Ishikawa (cell line): ENCODE measurements at regions not wholly inside any gene's neighbourhood (a gene's known extent, or its start where the extent isn't known, plus 50 kb on each side); places are given as distances from the start of the nearest gene placed in this dataset.

Experiments used
- CEBPB ChIP-seq: IDR thresholded peaks from 2 replicates; pipeline ENCODE4 v1.6.1; 2012
- CREB1 ChIP-seq: IDR thresholded peaks from 2 replicates; pipeline ENCODE4 v1.6.1; 2012; ENCODE audit warnings: low read depth
- EGR1 ChIP-seq: IDR thresholded peaks from 2 replicates; pipeline ENCODE4 v1.6.1; 2012
- EP300 ChIP-seq: IDR thresholded peaks from 2 replicates; pipeline ENCODE4 v1.6.1; 2012; ENCODE audit warnings: borderline replicate concordance
- FOXM1 ChIP-seq: IDR thresholded peaks from 2 replicates; pipeline ENCODE4 v1.6.1; 2012; ENCODE audit warnings: low read depth, borderline replicate concordance
- NFIC ChIP-seq: IDR thresholded peaks from 2 replicates; pipeline ENCODE4 v1.6.1; 2012
- RAD21 ChIP-seq: IDR thresholded peaks from 2 replicates; pipeline ENCODE4 v1.6.1; 2012; ENCODE audit warnings: low read depth
- TAF1 ChIP-seq: IDR thresholded peaks from 2 replicates; pipeline ENCODE4 v1.6.1; 2012; ENCODE audit warnings: low read depth, mild to moderate bottlenecking
- TCF12 ChIP-seq: IDR thresholded peaks from 2 replicates; pipeline ENCODE4 v1.6.1; 2012; ENCODE audit warnings: low read depth
- TEAD4 ChIP-seq: IDR thresholded peaks from 2 replicates; pipeline ENCODE4 v1.6.1; 2012
- YY1 ChIP-seq: IDR thresholded peaks from 2 replicates; pipeline ENCODE4 v1.6.1; 2012; ENCODE audit warnings: low read depth
- ZBTB7A ChIP-seq: IDR thresholded peaks from 2 replicates; pipeline ENCODE4 v1.6.1; 2012; ENCODE audit warnings: low read depth
- TF ChIP-seq, protein P1 (sequence below): IDR thresholded peaks from 2 replicates; pipeline ENCODE4 v1.6.1; 2012
- TF ChIP-seq, protein P2 (sequence below): IDR thresholded peaks from 2 replicates; pipeline ENCODE4 v1.6.1; 2012
- TF ChIP-seq, protein P3 (sequence below): IDR thresholded peaks from 2 replicates; pipeline ENCODE4 v1.6.1; 2012; ENCODE audit warnings: low read depth, mild to moderate bottlenecking

DNA sequence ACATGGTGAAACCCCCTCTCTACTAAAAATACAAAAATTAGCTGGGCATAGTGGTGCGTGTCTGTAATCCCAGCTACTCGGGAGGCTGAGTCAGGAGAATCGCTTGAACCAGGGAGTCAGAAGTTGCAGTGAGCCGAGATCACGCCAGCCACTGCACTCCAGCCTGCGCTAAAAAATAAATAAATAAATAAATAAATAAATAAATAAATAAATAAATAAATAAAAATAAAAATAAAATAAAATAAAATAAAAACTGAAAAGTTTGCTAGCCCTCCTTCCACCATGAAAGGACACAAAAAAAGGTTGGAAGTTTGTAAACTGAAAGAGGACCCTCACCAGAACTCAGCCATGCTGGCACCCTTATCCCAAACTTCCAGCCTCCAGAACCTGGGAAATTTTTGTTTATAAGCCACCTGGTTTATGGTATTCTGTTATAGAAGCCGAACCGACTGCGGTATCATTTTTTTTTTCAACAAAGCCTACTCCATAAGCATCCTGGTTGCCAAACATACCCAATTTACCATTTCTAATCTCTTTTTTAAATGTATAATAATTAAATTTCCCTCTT lies 448.2 kb downstream of the SEMA3D start:
- TF ChIP-seq TEAD4, result no peak
- no peak for TF ChIP-seq EP300
- TF ChIP-seq, protein P1, sequence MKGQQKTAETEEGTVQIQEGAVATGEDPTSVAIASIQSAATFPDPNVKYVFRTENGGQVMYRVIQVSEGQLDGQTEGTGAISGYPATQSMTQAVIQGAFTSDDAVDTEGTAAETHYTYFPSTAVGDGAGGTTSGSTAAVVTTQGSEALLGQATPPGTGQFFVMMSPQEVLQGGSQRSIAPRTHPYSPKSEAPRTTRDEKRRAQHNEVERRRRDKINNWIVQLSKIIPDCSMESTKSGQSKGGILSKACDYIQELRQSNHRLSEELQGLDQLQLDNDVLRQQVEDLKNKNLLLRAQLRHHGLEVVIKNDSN, result no peak
- no peak for TF ChIP-seq YY1
- no peak for TF ChIP-seq ZBTB7A
- no peak for TF ChIP-seq RAD21
- TF ChIP-seq TAF1, result no peak
- TF ChIP-seq, protein P2, sequence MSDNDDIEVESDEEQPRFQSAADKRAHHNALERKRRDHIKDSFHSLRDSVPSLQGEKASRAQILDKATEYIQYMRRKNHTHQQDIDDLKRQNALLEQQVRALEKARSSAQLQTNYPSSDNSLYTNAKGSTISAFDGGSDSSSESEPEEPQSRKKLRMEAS, result no peak
- no peak for TF ChIP-seq CREB1
- TF ChIP-seq CEBPB, result no peak
- no peak for TF ChIP-seq NFIC
- TF ChIP-seq TCF12, result no peak
- TF ChIP-seq EGR1, result no peak
- TF ChIP-seq, protein P3, sequence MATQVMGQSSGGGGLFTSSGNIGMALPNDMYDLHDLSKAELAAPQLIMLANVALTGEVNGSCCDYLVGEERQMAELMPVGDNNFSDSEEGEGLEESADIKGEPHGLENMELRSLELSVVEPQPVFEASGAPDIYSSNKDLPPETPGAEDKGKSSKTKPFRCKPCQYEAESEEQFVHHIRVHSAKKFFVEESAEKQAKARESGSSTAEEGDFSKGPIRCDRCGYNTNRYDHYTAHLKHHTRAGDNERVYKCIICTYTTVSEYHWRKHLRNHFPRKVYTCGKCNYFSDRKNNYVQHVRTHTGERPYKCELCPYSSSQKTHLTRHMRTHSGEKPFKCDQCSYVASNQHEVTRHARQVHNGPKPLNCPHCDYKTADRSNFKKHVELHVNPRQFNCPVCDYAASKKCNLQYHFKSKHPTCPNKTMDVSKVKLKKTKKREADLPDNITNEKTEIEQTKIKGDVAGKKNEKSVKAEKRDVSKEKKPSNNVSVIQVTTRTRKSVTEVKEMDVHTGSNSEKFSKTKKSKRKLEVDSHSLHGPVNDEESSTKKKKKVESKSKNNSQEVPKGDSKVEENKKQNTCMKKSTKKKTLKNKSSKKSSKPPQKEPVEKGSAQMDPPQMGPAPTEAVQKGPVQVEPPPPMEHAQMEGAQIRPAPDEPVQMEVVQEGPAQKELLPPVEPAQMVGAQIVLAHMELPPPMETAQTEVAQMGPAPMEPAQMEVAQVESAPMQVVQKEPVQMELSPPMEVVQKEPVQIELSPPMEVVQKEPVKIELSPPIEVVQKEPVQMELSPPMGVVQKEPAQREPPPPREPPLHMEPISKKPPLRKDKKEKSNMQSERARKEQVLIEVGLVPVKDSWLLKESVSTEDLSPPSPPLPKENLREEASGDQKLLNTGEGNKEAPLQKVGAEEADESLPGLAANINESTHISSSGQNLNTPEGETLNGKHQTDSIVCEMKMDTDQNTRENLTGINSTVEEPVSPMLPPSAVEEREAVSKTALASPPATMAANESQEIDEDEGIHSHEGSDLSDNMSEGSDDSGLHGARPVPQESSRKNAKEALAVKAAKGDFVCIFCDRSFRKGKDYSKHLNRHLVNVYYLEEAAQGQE, result no peak
- no peak for TF ChIP-seq FOXM1

DNA sequence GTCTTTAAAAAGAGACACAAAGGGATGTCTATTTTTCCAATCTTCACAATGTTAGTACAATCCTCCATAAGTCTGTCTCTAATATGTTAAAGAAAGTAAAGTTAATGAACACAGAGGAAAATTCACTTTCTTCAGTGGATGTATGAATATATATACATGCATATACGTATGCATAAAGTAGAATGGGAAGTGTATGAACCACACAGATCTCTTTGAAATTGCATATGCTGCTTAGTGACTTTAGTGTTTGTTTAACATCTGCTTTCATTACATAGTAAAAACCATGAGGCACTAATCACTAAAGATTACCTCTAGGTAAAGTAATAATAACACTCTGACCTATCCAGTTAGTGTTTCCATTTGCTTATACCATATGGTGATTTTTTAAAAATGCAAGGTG lies 451.2 kb downstream of the SEMA3D start:
- TF ChIP-seq TCF12 (no peak), EGR1 (no peak), CEBPB (no peak), ZBTB7A (no peak), YY1 (no peak), TAF1 (no peak), RAD21 (no peak), FOXM1 (no peak), CREB1 (no peak), EP300 (no peak), TEAD4 (no peak), NFIC (no peak)
- TF ChIP-seq, protein P3, result no peak
- TF ChIP-seq, protein P1, result no peak
- TF ChIP-seq, protein P2, result no peak

DNA sequence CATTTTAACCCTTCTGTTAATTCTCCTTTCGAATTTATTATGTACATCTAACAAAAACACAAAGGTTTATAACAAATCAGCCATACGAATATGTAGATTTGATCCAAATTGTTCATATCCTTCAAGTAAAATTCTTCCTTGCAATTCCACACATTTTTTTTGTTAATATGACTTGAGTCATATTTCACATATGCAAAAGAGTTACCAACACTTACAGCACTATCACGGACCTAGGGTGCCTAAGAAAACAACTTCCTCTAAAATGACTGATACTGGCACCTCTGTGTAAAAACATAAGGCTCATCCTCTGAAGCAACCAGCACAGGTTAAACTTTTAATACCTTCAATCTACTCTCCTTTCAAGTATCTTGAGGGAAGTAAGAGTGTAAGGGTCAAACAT lies 451.8 kb downstream of the SEMA3D start:
- no peak for TF ChIP-seq EP300
- no peak for TF ChIP-seq NFIC
- TF ChIP-seq, protein P3, result no peak
- TF ChIP-seq EGR1, result no peak
- no peak for TF ChIP-seq CREB1
- TF ChIP-seq, protein P1, result no peak
- TF ChIP-seq TCF12, result no peak
- TF ChIP-seq ZBTB7A, result no peak
- no peak for TF ChIP-seq CEBPB
- TF ChIP-seq, protein P2, result no peak
- no peak for TF ChIP-seq TEAD4
- TF ChIP-seq YY1, result no peak
- TF ChIP-seq FOXM1, result no peak
- TF ChIP-seq TAF1, result no peak
- TF ChIP-seq RAD21, result no peak
